A549 (cell line): ENCODE measurements at regions not wholly inside any gene's neighbourhood (a gene's known extent, or its start where the extent isn't known, plus 50 kb on each side); places are given as distances from the start of the nearest gene placed in this dataset.

Source experiments
- CTCF ChIP-seq: fragments of >200 bp; sonication (Bioruptor Twin); formaldehyde crosslinking; IDR thresholded peaks from 3 replicates; pipeline ENCODE4 v1.5.1; 2016
- RCOR1 ChIP-seq: fragments of 150-350 bp; IDR thresholded peaks from 2 replicates; pipeline ENCODE4 v1.6.1; 2014; ENCODE audit warnings: antibody characterized with exemption, low read length, low read depth

GRCh38 chr2:124973396-124973795, 948.3 kb downstream of the CNTNAP5 start:
- TF ChIP-seq RCOR1 (no peak), CTCF (no peak)
